ENCODE measurements at regions not wholly inside any gene's neighbourhood (a gene's known extent, or its start where the extent isn't known, plus 50 kb on each side); places are given as distances from the start of the nearest gene placed in this dataset.

DNA sequence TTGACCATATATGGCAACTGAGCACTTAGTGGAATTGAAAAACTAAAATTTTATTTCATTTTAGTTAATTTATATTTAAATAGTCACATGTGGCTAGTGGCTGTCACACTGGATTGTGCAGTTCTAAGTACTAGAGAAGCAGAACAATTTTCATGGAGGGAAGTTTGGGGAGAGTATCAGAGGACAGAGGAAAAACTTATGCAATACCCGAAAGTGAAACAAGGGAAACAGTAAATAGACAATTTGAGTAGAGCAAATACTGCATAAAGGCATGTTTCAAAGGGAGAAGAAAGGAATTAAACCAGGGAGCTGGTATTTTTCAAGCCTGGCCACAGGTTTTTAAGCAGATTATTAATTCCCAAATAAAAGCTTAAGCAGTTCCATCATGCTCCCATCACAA, 590.5 kb upstream of the RORB start:
- TF ChIP-seq, protein P1, sequence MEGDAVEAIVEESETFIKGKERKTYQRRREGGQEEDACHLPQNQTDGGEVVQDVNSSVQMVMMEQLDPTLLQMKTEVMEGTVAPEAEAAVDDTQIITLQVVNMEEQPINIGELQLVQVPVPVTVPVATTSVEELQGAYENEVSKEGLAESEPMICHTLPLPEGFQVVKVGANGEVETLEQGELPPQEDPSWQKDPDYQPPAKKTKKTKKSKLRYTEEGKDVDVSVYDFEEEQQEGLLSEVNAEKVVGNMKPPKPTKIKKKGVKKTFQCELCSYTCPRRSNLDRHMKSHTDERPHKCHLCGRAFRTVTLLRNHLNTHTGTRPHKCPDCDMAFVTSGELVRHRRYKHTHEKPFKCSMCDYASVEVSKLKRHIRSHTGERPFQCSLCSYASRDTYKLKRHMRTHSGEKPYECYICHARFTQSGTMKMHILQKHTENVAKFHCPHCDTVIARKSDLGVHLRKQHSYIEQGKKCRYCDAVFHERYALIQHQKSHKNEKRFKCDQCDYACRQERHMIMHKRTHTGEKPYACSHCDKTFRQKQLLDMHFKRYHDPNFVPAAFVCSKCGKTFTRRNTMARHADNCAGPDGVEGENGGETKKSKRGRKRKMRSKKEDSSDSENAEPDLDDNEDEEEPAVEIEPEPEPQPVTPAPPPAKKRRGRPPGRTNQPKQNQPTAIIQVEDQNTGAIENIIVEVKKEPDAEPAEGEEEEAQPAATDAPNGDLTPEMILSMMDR (IDR thresholded peaks at IDR 0.05 in 4 of 5, conservative IDR thresholded peaks at IDR 0.05 in 1 of 5), result no peak
- no peak for TF ChIP-seq POLR2A (IDR thresholded peaks at IDR 0.05)

Data from gastrocnemius medialis (tissue), 4 donors.